K562 (cell line): ENCODE measurements at regions not wholly inside any gene's neighbourhood (a gene's known extent, or its start where the extent isn't known, plus 50 kb on each side); places are given as distances from the start of the nearest gene placed in this dataset.

ENCODE experiments used
- ATAC-seq: fragments of 200-7000 bp; cut with Tn5 transposase; 3 replicates; pipeline ENCODE4 v1.9.1; 2020; ENCODE audit warnings: moderate library complexity
- BruUV-seq: library from RNA; stranded (reverse); fragments of 400-500 nt; replicated peaks from 2 replicates; lab custom pipeline; 2021; lab: Mats Ljungman, UMichigan
- CTCF ChIA-PET: fragments of 300-600 bp; formaldehyde crosslinking; extraction: SDS; loops from one replicate; lab custom pipeline; 2021; ENCODE audit warnings: low intra/inter-chr PET ratio; lab: Yijun Ruan, JAX
- POLR2A ChIA-PET: fragments of 300-600, 350-650 bp; sonication (Branson Sonifier 250); formaldehyde crosslinking; extraction: SDS; loops from one replicate; lab custom pipeline; 2021; ENCODE audit warnings: antibody characterized with exemption, inconsistent platforms; lab: Yijun Ruan, JAX
- DNase-seq, 4 experiments: peaks; one replicate each; pipeline versions ENCODE4 v3.0.0 to v3.0.0-alpha.2; 2011 to 2018; ENCODE audit warnings: low spot score in 3 of 4, mixed read lengths in 3 of 4; ENCODE audit errors: extremely low read depth in 1 of 4
- FAIRE-seq: peaks from 2 replicates; lab custom pipeline; 2011; peaks lifted over from hg19 to GRCh38; lab: Jason Lieb, UNC
- H2AFZ ChIP-seq: 2 replicates; pipeline ENCODE4 v1.6.0; 2011; ENCODE audit warnings: low read depth, low read length, control low read depth, inconsistent platforms
- H3K27ac ChIP-seq: fragments of 200-600 bp; 3 replicates; pipeline ENCODE4 v1.8.0; 2011; ENCODE audit warnings: low read depth, mild to moderate bottlenecking, control low read depth, inconsistent platforms, low read length, moderate library complexity, mixed read lengths; ENCODE audit errors: extremely low read depth
- H3K27me3 ChIP-seq, 2 experiments: fragments of 300-600 bp in 1 of 2; 2 replicates in 1 of 2; 3 replicates in 1 of 2; pipeline versions ENCODE4 v1.6.0 to v1.8.0; 2011; ENCODE audit warnings: inconsistent platforms in 2 of 2, low read length in 2 of 2, mild to moderate bottlenecking in 1 of 2, mixed read lengths in 1 of 2, moderate library complexity in 1 of 2; ENCODE audit not compliant: control insufficient read depth in 2 of 2, insufficient read depth in 2 of 2
- H3K36me3 ChIP-seq: fragments of 300-600 bp; 3 replicates; pipeline ENCODE4 v1.8.0; 2011; ENCODE audit warnings: mild to moderate bottlenecking, low read length, inconsistent platforms; ENCODE audit not compliant: control insufficient read depth, insufficient read depth
- H3K4me1 ChIP-seq, 2 experiments: fragments of 200-600 bp in 1 of 2; replicated peaks in 1 of 2; 2 replicates in 1 of 2; 3 replicates in 1 of 2; pipeline versions ENCODE4 v1.5.1 to v1.8.0; 2011; ENCODE audit warnings: inconsistent platforms in 2 of 2, low read length in 2 of 2, mild to moderate bottlenecking in 1 of 2, mixed read lengths in 1 of 2, moderate library complexity in 1 of 2; ENCODE audit not compliant: control insufficient read depth in 2 of 2, insufficient read depth in 2 of 2
- H3K4me2 ChIP-seq: 2 replicates; pipeline ENCODE4 v1.6.1; 2011; ENCODE audit warnings: low read length, control low read depth, inconsistent platforms, mixed read lengths; ENCODE audit not compliant: insufficient read depth
- H3K4me3 ChIP-seq: fragments of 200-600 bp; sonication (generic), shearing (Covaris generic); 2 replicates; pipeline ENCODE4 v1.5.1; 2016; ENCODE audit warnings: control low read depth, inconsistent platforms
- H3K79me2 ChIP-seq: fragments of 200-600 bp; 3 replicates; pipeline ENCODE4 v1.8.0; 2011; ENCODE audit warnings: low read length, inconsistent platforms; ENCODE audit not compliant: control insufficient read depth, insufficient read depth
- H3K9ac ChIP-seq, 2 experiments: 2 replicates each; pipeline versions ENCODE4 v1.6.0 to v1.6.1; 2011; ENCODE audit warnings: low read depth in 2 of 2, low read length in 2 of 2, control low read depth in 1 of 2, inconsistent platforms in 1 of 2, mild to moderate bottlenecking in 1 of 2, mixed read lengths in 1 of 2; ENCODE audit not compliant: insufficient read depth in 1 of 2
- H3K9me1 ChIP-seq: one replicate; pipeline ENCODE4 v1.6.0; 2011; ENCODE audit warnings: inconsistent platforms, mild to moderate bottlenecking, low read length, moderate library complexity; ENCODE audit not compliant: control insufficient read depth, insufficient read depth
- H3K9me3 ChIP-seq: replicated peaks from 2 replicates; pipeline ENCODE4 v1.5.1; 2011; ENCODE audit warnings: low read depth, low read length, inconsistent platforms; ENCODE audit not compliant: control insufficient read depth, insufficient read depth
- H4K20me1 ChIP-seq: replicated peaks from 2 replicates; pipeline ENCODE4 v1.6.1; 2011; ENCODE audit warnings: low read length, inconsistent platforms, mixed read lengths; ENCODE audit not compliant: control insufficient read depth, insufficient read depth
- CBFA2T2 ChIP-seq: fragments of 450-650 bp; conservative IDR thresholded peaks from 2 replicates; pipeline ENCODE4 v1.6.1; 2017; ENCODE audit warnings: mild to moderate bottlenecking
- FOXP1 ChIP-seq: sonication (generic); formaldehyde crosslinking; IDR thresholded peaks from 2 replicates; pipeline ENCODE4 v1.8.0; 2022; ENCODE audit warnings: mild to moderate bottlenecking, missing genetic modification reagents
- MTA2 ChIP-seq: fragments of 450-650 bp; IDR thresholded peaks from 2 replicates; pipeline ENCODE4 v1.6.1; 2016; ENCODE audit warnings: low read depth
- RAD51 ChIP-seq: fragments of 450-650 bp; IDR thresholded peaks from 2 replicates; pipeline ENCODE4 v1.7.1; 2016; ENCODE audit warnings: low read depth, mild to moderate bottlenecking, borderline replicate concordance
- USF2 ChIP-seq: sonication (generic); formaldehyde crosslinking; IDR thresholded peaks from 2 replicates; pipeline ENCODE4 v1.5.0; 2020; ENCODE audit warnings: missing genetic modification reagents
- WGBS: fragments of 100-300 bp; shearing (Covaris generic); methylation state at CpG from one replicate; pipeline ENCODE4 v1.1.6; 2016; ENCODE audit warnings: low coverage, mixed read lengths; ENCODE audit not compliant: insufficient coverage; ENCODE audit errors: missing lambda C conversion rate; 5-methylcytosine and 5-hydroxymethylcytosine counted together
- in situ Hi-C: fragments of 300-500 bp; cut with MboI; formaldehyde crosslinking; loops from 4 replicates; pipeline ENCODE4 v1.15.0; 2018; ENCODE audit warnings: inconsistent platforms, mixed read lengths
- intact Hi-C: fragments of 100-400 bp; cut with micrococcal nuclease; formaldehyde crosslinking; loops from 2 replicates; pipeline ENCODE4 v1.14.2; 2022
- TF ChIP-seq, protein P1 (sequence below): sonication (generic); formaldehyde crosslinking; IDR thresholded peaks from 2 replicates; pipeline ENCODE4 v1.9.0; 2022; ENCODE audit warnings: mild to moderate bottlenecking, missing genetic modification reagents

GRCh38 chr1:4045397-4046010, 145.4 kb upstream of the C1orf174 start:
- DNase-seq = no peak
- in situ Hi-C loops = no loop called here
- H3K79me2 ChIP-seq = no peaks in the 10 kb centered on the region
- 2% methylated on average over 5 of the region's 5 CpGs for WGBS
- no peaks in the 10 kb centered on the region for H3K9me3 ChIP-seq
- peaks cover 0 to 13% of the 10 kb centered on the region in 2 experiments; a peak in 1 of 5 replicates for H3K27me3 ChIP-seq
- no peaks in the 10 kb centered on the region for H3K36me3 ChIP-seq
- ATAC-seq = no peak
- no peak overlapping the region for H2AFZ ChIP-seq
- intact Hi-C loops = no loop called here
- no peak overlapping the region for H3K9ac ChIP-seq
- TF ChIP-seq, protein P1, sequence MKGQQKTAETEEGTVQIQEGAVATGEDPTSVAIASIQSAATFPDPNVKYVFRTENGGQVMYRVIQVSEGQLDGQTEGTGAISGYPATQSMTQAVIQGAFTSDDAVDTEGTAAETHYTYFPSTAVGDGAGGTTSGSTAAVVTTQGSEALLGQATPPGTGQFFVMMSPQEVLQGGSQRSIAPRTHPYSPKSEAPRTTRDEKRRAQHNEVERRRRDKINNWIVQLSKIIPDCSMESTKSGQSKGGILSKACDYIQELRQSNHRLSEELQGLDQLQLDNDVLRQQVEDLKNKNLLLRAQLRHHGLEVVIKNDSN (CRISPR knock-in tag) = peak; percentile 46
- TF ChIP-seq FOXP1 (no peak), MTA2 (no peak), USF2 (CRISPR knock-in tag) (peak; percentile 66), RAD51 (peak; percentile 78), CBFA2T2 (peak; percentile 19; the same call in 1 of the 2 replicates)
- no peak overlapping the region for H3K4me2 ChIP-seq
- BruUV-seq = no TSS peak
- no peak overlapping the region for H3K27ac ChIP-seq
- ChIA-PET CTCF (no interaction called here), POLR2A (interaction anchor here (0.6 kb wide), 1 partner anchor 10 kb away, joined by 3 read pairs; no protein-coding TSS in a partner anchor)
- no peak overlapping the region for H3K4me3 ChIP-seq
- no peak for FAIRE-seq
- no peaks in the 10 kb centered on the region for H3K9me1 ChIP-seq
- no peaks in the 10 kb centered on the region for H4K20me1 ChIP-seq
- no peaks in the 10 kb centered on the region for H3K4me1 ChIP-seq
